DOHH2 (cell line): ENCODE measurements at regions not wholly inside any gene's neighbourhood (a gene's known extent, or its start where the extent isn't known, plus 50 kb on each side); places are given as distances from the start of the nearest gene placed in this dataset.

ENCODE experiments used
- H3F3A ChIP-seq: fragments of 200-600 bp; sonication (generic), shearing (Covaris generic); 2 replicates; pipeline ENCODE4 v1.6.0; 2016; ENCODE audit warnings: antibody characterized with exemption, mild to moderate bottlenecking; ENCODE audit not compliant: control insufficient read depth, insufficient read depth
- H3K27ac ChIP-seq: fragments of 200-600 bp; sonication (generic); 2 replicates; pipeline ENCODE4 v1.5.1; 2014; ENCODE audit warnings: low read depth, mild to moderate bottlenecking, low read length, moderate library complexity
- H3K27me3 ChIP-seq: fragments of 200-600 bp; sonication (generic); 2 replicates; pipeline ENCODE4 v1.6.1; 2014; ENCODE audit warnings: mild to moderate bottlenecking, low read length, mixed read lengths; ENCODE audit not compliant: control insufficient read depth
- H3K36me3 ChIP-seq: fragments of 200-600 bp; sonication (generic); 2 replicates; pipeline ENCODE4 v1.6.1; 2014; ENCODE audit warnings: mild to moderate bottlenecking, low read length, moderate library complexity, mixed read lengths; ENCODE audit not compliant: control insufficient read depth
- H3K4me1 ChIP-seq: fragments of 200-600 bp; sonication (generic); 2 replicates; pipeline ENCODE4 v1.6.1; 2014; ENCODE audit warnings: mild to moderate bottlenecking, low read length, mixed read lengths; ENCODE audit not compliant: control insufficient read depth
- H3K4me2 ChIP-seq: fragments of 200-600 bp; sonication (generic); 2 replicates; pipeline ENCODE4 v1.6.0; 2014; ENCODE audit warnings: mild to moderate bottlenecking, low read length, moderate library complexity
- H3K4me3 ChIP-seq: fragments of 200-600 bp; sonication (generic); 2 replicates; pipeline ENCODE4 v1.5.1; 2014; ENCODE audit warnings: mild to moderate bottlenecking, low read length, mixed read lengths
- H3K79me2 ChIP-seq: fragments of 200-600 bp; sonication (generic); 2 replicates; pipeline ENCODE4 v1.6.1; 2014; ENCODE audit warnings: mild to moderate bottlenecking, low read length, mixed read lengths; ENCODE audit not compliant: control insufficient read depth
- H3K9me2 ChIP-seq: fragments of 200-600 bp; sonication (generic); replicated peaks from 2 replicates; pipeline ENCODE4 v1.6.1; 2014; ENCODE audit warnings: mild to moderate bottlenecking, low read length, mixed read lengths; ENCODE audit not compliant: control insufficient read depth
- H3K9me3 ChIP-seq: fragments of 200-600 bp; sonication (generic); 2 replicates; pipeline ENCODE4 v1.6.1; 2014; ENCODE audit warnings: antibody characterized with exemption, low read length, mixed read lengths; ENCODE audit not compliant: control insufficient read depth, insufficient read depth
- H4K20me1 ChIP-seq: fragments of 200-600 bp; sonication (generic); 2 replicates; pipeline ENCODE4 v1.6.0; 2014; ENCODE audit warnings: low read depth, mild to moderate bottlenecking, antibody characterized with exemption, low read length, moderate library complexity; ENCODE audit not compliant: control insufficient read depth, insufficient read depth
- EZH2phosphoT487 ChIP-seq: fragments of 200-600 bp; sonication (generic); IDR thresholded peaks from 2 replicates; pipeline ENCODE4 v1.6.1; 2017; ENCODE audit warnings: borderline replicate concordance, mild to moderate bottlenecking, antibody characterized with exemption, low read length, moderate library complexity, mixed read lengths
- TF ChIP-seq, protein P1 (sequence below): fragments of 200-600 bp; sonication (generic); IDR thresholded peaks from one replicate; pipeline ENCODE4 v1.5.1; 2014; ENCODE audit warnings: antibody characterized with exemption, mild to moderate bottlenecking, low read depth, low read length; ENCODE audit not compliant: poor library complexity, severe bottlenecking

DNA sequence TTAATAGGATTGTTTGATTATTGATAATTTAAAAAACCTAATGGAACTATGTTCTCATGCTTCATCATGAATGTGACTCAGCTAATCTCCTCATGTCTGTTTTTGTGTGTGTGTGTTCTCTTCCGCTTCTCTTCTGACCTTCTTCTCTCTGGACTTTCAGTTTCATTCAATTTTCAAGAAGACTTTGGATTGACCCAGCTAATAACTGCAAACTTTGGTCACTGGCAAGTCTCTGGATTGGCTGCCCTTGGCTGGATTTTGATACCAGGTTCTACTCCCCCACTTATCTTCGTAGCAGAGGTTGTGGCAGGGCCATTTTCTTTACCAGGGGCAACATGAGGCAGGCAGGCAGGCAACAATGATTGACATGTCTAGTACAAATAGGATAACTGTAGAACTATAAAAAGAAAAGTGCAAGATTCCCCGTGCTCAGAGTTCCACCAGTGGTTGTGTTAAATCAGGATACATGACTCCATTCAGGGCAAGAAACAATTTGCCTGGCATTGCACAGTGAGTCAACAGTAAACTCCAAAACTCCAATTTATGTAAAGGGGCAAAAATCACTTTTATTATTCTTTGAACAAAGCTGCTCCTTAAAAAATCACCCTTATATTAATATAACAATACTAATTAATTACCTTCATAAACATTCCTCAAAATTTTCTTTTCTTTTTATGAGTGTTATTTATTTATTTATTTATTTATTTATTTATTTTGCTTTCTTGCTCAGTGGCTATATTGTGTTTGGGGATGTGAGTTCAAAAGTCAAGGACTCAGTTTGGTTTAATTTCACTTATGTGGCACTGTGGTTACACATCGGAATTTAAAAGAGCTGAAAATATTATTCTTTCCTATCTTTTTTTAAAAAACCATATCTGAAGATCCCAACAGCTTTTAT, 167.6 kb downstream of the RND3 start:
- no peaks in the 10 kb centered on the region for H3K9me3 ChIP-seq
- no peak for TF ChIP-seq EZH2phosphoT487
- TF ChIP-seq, protein P1, sequence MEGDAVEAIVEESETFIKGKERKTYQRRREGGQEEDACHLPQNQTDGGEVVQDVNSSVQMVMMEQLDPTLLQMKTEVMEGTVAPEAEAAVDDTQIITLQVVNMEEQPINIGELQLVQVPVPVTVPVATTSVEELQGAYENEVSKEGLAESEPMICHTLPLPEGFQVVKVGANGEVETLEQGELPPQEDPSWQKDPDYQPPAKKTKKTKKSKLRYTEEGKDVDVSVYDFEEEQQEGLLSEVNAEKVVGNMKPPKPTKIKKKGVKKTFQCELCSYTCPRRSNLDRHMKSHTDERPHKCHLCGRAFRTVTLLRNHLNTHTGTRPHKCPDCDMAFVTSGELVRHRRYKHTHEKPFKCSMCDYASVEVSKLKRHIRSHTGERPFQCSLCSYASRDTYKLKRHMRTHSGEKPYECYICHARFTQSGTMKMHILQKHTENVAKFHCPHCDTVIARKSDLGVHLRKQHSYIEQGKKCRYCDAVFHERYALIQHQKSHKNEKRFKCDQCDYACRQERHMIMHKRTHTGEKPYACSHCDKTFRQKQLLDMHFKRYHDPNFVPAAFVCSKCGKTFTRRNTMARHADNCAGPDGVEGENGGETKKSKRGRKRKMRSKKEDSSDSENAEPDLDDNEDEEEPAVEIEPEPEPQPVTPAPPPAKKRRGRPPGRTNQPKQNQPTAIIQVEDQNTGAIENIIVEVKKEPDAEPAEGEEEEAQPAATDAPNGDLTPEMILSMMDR = no peak
- no peak overlapping the region for H3K27ac ChIP-seq
- H3K79me2 ChIP-seq = no peaks in the 10 kb centered on the region
- no peak overlapping the region for H3K4me3 ChIP-seq
- H3K4me2 ChIP-seq = no peak overlapping the region
- no peaks in the 10 kb centered on the region for H3K4me1 ChIP-seq
- H3F3A ChIP-seq = no peaks in the 10 kb centered on the region
- H4K20me1 ChIP-seq = no peaks in the 10 kb centered on the region
- no peaks in the 10 kb centered on the region for H3K9me2 ChIP-seq
- H3K36me3 ChIP-seq = no peaks in the 10 kb centered on the region
- no peaks in the 10 kb centered on the region for H3K27me3 ChIP-seq

DNA sequence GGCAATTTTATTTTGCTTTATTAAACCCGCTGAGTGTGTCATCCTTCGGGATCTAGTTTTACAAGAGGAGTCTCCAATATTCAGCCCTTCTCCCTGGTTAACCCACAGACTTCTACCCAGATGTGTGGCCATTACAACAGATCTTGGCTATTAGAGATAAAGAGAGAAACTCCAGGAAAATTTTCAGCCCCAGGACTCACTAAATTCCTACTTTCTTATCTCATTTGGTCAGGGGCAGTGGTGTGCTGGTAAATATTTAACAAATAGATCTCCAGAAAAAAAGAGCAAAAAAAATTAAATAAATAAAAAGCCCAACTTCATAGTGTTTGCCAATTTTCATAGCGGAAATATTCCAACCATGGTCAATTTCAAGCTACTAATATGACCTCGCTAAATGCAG, 168.4 kb downstream of the RND3 start:
- Histone ChIP-seq H3K27ac (no peak overlapping the region), H3K79me2 (no peaks in the 10 kb centered on the region), H4K20me1 (no peaks in the 10 kb centered on the region), H3K9me2 (no peaks in the 10 kb centered on the region), H3K9me3 (no peaks in the 10 kb centered on the region), H3K4me2 (no peak overlapping the region), H3K36me3 (no peaks in the 10 kb centered on the region), H3K4me3 (no peak overlapping the region), H3F3A (no peaks in the 10 kb centered on the region), H3K27me3 (no peaks in the 10 kb centered on the region), H3K4me1 (no peaks in the 10 kb centered on the region)
- TF ChIP-seq, protein P1 = no peak
- no peak for TF ChIP-seq EZH2phosphoT487

DNA sequence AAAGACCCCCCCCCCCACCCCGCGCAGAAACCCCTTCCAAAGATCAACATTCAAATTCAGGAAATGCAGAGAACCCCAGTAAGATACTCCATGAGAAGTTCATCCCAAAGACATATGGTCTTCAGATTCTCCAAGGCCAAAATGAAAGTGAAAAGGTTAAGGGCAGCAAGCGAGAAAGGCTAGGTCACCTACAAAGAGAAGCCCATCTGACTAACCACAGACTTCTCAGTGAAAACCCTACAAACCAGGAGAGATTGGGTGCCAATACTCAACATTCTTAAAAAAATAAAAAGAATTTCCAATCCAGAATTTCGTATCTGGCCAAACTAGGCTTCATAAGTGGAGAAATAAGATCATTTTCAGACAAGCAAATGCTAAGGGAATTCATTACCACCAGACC, 175.2 kb downstream of the RND3 start:
- H3K4me2 ChIP-seq = no peak overlapping the region
- H3K9me2 ChIP-seq = no peaks in the 10 kb centered on the region
- no peak overlapping the region for H3K4me3 ChIP-seq

More for the DNA sequence above, 175.2 kb downstream of the RND3 start:
- H3K36me3 ChIP-seq = no peaks in the 10 kb centered on the region
- TF ChIP-seq, protein P1 = no peak
- no peak for TF ChIP-seq EZH2phosphoT487
- H3K4me1 ChIP-seq = no peaks in the 10 kb centered on the region
- no peaks in the 10 kb centered on the region for H4K20me1 ChIP-seq
- no peaks in the 10 kb centered on the region for H3K79me2 ChIP-seq
- H3K27ac ChIP-seq = no peak overlapping the region
- H3K9me3 ChIP-seq = no peaks in the 10 kb centered on the region
- no peaks in the 10 kb centered on the region for H3K27me3 ChIP-seq
- H3F3A ChIP-seq = no peaks in the 10 kb centered on the region
